H1 (cell line): ENCODE measurements at regions not wholly inside any gene's neighbourhood (a gene's known extent, or its start where the extent isn't known, plus 50 kb on each side); places are given as distances from the start of the nearest gene placed in this dataset.

ENCODE experiments used
- CTCF ChIA-PET: fragments of 300-600 bp; sonication (Branson Sonifier 250); formaldehyde crosslinking; loops from one replicate; lab custom pipeline; 2021; ENCODE audit not compliant: partially characterized antibody; lab: Charles Lee
- POLR2A ChIA-PET: fragments of 300-600 bp; sonication (Branson Sonifier 250); formaldehyde crosslinking; loops from one replicate; lab custom pipeline; 2021; ENCODE audit warnings: inconsistent platforms; ENCODE audit not compliant: partially characterized antibody; lab: Charles Lee
- DNase-seq, 2 experiments: peaks; one replicate each; pipeline versions ENCODE4 v3.0.0 to v3.0.0-alpha.2; 2010 to 2022; ENCODE audit warnings: low spot score in 2 of 2, low read depth in 1 of 2, mixed read lengths in 1 of 2
- FAIRE-seq: peaks from 2 replicates; lab custom pipeline; 2011; peaks lifted over from hg19 to GRCh38; lab: Jason Lieb, UNC
- H2AFZ ChIP-seq: 2 replicates; pipeline ENCODE4 v1.8.1; 2012; ENCODE audit warnings: low read length, inconsistent platforms
- H2AK5ac ChIP-seq: 2 replicates; pipeline ENCODE4 v1.6.1; 2013; ENCODE audit warnings: low read depth, low read length
- H2BK120ac ChIP-seq: replicated peaks from 2 replicates; pipeline ENCODE3; 2013; ENCODE audit warnings: low read depth, low read length, inconsistent platforms
- H2BK12ac ChIP-seq: 2 replicates; pipeline ENCODE4 v1.6.1; 2013; ENCODE audit warnings: low read depth, low read length
- H2BK15ac ChIP-seq: 2 replicates; pipeline ENCODE4 v1.6.1; 2013; ENCODE audit warnings: low read length
- H2BK20ac ChIP-seq: 2 replicates; pipeline ENCODE4 v1.6.1; 2013; ENCODE audit warnings: low read length
- H2BK5ac ChIP-seq: 2 replicates; pipeline ENCODE4 v1.6.1; 2013; ENCODE audit warnings: low read depth, low read length
- H3K14ac ChIP-seq: 2 replicates; pipeline ENCODE4 v1.6.1; 2013; ENCODE audit warnings: inconsistent platforms; ENCODE audit not compliant: insufficient read length
- H3K18ac ChIP-seq: 2 replicates; pipeline ENCODE4 v1.6.1; 2013; ENCODE audit warnings: low read length; ENCODE audit errors: extremely low read depth
- H3K23ac ChIP-seq: 2 replicates; pipeline ENCODE4 v1.6.1; 2013; ENCODE audit warnings: inconsistent platforms; ENCODE audit not compliant: insufficient read length
- H3K23me2 ChIP-seq: 2 replicates; pipeline ENCODE4 v1.6.1; 2013; ENCODE audit warnings: low read depth, low read length
- H3K27ac ChIP-seq: 2 replicates; pipeline ENCODE4 v1.6.1; 2011; ENCODE audit warnings: low read depth, low read length, inconsistent platforms
- H3K27me3 ChIP-seq, 4 experiments: replicated peaks in 1 of 4; 1 replicate in 1 of 4; 2 replicates in 3 of 4; pipeline versions ENCODE4 v1.6.1 to v1.8.1; 2011 to 2013; ENCODE audit warnings: low read length in 3 of 4, mild to moderate bottlenecking in 3 of 4, inconsistent platforms in 2 of 4, mixed read lengths in 2 of 4, moderate library complexity in 1 of 4; ENCODE audit not compliant: control insufficient read depth in 3 of 4, insufficient read depth in 3 of 4; ENCODE audit errors: extremely low read depth in 1 of 4
- H3K36me3 ChIP-seq, 4 experiments: 2 replicates each; pipeline versions ENCODE4 v1.6.1 to v1.8.1; 2011 to 2013; ENCODE audit warnings: mild to moderate bottlenecking in 4 of 4, low read length in 3 of 4, moderate library complexity in 2 of 4, control low read depth in 1 of 4, inconsistent platforms in 1 of 4; ENCODE audit not compliant: insufficient read depth in 4 of 4, control insufficient read depth in 2 of 4
- H3K4ac ChIP-seq: replicated peaks from 2 replicates; pipeline ENCODE3; 2013; ENCODE audit warnings: low read length, low read depth, mixed read lengths, inconsistent platforms; ENCODE audit not compliant: insufficient read length
- H3K4me1 ChIP-seq, 4 experiments: replicated peaks in 1 of 4; 1 replicate in 1 of 4; 2 replicates in 3 of 4; pipeline versions ENCODE4 v1.6.1 to v1.8.1; 2011 to 2013; ENCODE audit warnings: low read length in 3 of 4, inconsistent platforms in 2 of 4, mixed read lengths in 1 of 4; ENCODE audit not compliant: insufficient read depth in 4 of 4, control insufficient read depth in 3 of 4
- H3K4me2 ChIP-seq, 2 experiments: 2 replicates each; pipeline versions ENCODE4 v1.6.1 to v1.8.1; 2011 to 2013; ENCODE audit warnings: low read depth in 2 of 2, low read length in 2 of 2, control low read depth in 1 of 2, inconsistent platforms in 1 of 2, mild to moderate bottlenecking in 1 of 2; ENCODE audit not compliant: insufficient read depth in 1 of 2
- H3K4me3 ChIP-seq, 4 experiments: fragments of 200-600, 300-600 bp in 1 of 4; sonication (generic), shearing (Covaris generic), sonication (Bioruptor Twin) in 1 of 4; 2 replicates each; pipeline versions ENCODE4 v1.5.1 to v1.8.1; 2011 to 2016; ENCODE audit warnings: low read length in 4 of 4, low read depth in 3 of 4, control low read depth in 2 of 4, inconsistent platforms in 2 of 4, mild to moderate bottlenecking in 2 of 4, mixed read lengths in 1 of 4, moderate library complexity in 1 of 4; ENCODE audit not compliant: insufficient read depth in 2 of 4; ENCODE audit errors: extremely low read depth in 1 of 4
- H3K56ac ChIP-seq: replicated peaks from 2 replicates; pipeline ENCODE3; 2013; ENCODE audit warnings: low read depth, mild to moderate bottlenecking, mixed read lengths, low read length, inconsistent platforms; ENCODE audit not compliant: insufficient read length
- H3K79me1 ChIP-seq: 2 replicates; pipeline ENCODE4 v1.6.1; 2013; ENCODE audit warnings: low read depth, low read length, control low read depth
- H3K79me2 ChIP-seq, 2 experiments: 2 replicates each; pipeline versions ENCODE4 v1.6.1 to v1.8.1; 2012 to 2013; ENCODE audit warnings: low read length in 2 of 2, mild to moderate bottlenecking in 2 of 2, inconsistent platforms in 1 of 2; ENCODE audit not compliant: insufficient read depth in 2 of 2, control insufficient read depth in 1 of 2
- H3K9ac ChIP-seq, 4 experiments: replicated peaks in 1 of 4; 1 replicate in 1 of 4; 2 replicates in 3 of 4; pipeline versions ENCODE4 v1.6.1 to v1.8.1; 2011 to 2013; ENCODE audit warnings: low read depth in 3 of 4, low read length in 3 of 4, control low read depth in 2 of 4, mild to moderate bottlenecking in 2 of 4, moderate library complexity in 2 of 4, inconsistent platforms in 1 of 4; ENCODE audit errors: extremely low read depth in 1 of 4
- H3K9me3 ChIP-seq, 2 experiments: 2 replicates each; pipeline versions ENCODE4 v1.6.1 to v1.8.1; 2012 to 2013; ENCODE audit warnings: mild to moderate bottlenecking in 2 of 2, moderate library complexity in 2 of 2, control low read depth in 1 of 2, inconsistent platforms in 1 of 2, low read depth in 1 of 2, low read length in 1 of 2, mixed read lengths in 1 of 2; ENCODE audit not compliant: insufficient read depth in 2 of 2
- H4K20me1 ChIP-seq, 2 experiments: replicated peaks in 1 of 2; 2 replicates each; pipeline versions ENCODE3 to v1.8.1; 2011 to 2013; ENCODE audit warnings: inconsistent platforms in 2 of 2, low read length in 2 of 2, mild to moderate bottlenecking in 1 of 2; ENCODE audit not compliant: insufficient read depth in 2 of 2, control insufficient read depth in 1 of 2
- H4K5ac ChIP-seq: 2 replicates; pipeline ENCODE4 v1.6.1; 2013; ENCODE audit warnings: low read length, low read depth, mixed read lengths, inconsistent platforms; ENCODE audit not compliant: insufficient read length
- H4K8ac ChIP-seq: 2 replicates; pipeline ENCODE4 v1.8.0; 2013; ENCODE audit warnings: mild to moderate bottlenecking, moderate library complexity, low read length, inconsistent platforms; ENCODE audit not compliant: insufficient read depth; ENCODE audit errors: extremely low read depth
- H4K91ac ChIP-seq: replicated peaks from 2 replicates; pipeline ENCODE3; 2013; ENCODE audit warnings: low read length, mixed read lengths, inconsistent platforms; ENCODE audit not compliant: insufficient read length
- ATF2 ChIP-seq: IDR thresholded peaks from 2 replicates; pipeline ENCODE4 v1.6.1; 2012; ENCODE audit warnings: low read length, inconsistent platforms
- ATF3 ChIP-seq: IDR thresholded peaks from 2 replicates; pipeline ENCODE4 v1.6.1; 2011; ENCODE audit warnings: low read depth, mild to moderate bottlenecking, low read length; ENCODE audit not compliant: insufficient read depth
- CHD1 ChIP-seq: IDR thresholded peaks from 2 replicates; pipeline ENCODE4 v1.6.1; 2012; ENCODE audit warnings: low read depth, low read length, improper control_type of control experiment
- CHD2 ChIP-seq: IDR thresholded peaks from 2 replicates; pipeline ENCODE4 v1.6.1; 2012; ENCODE audit warnings: low read length, improper control_type of control experiment
- JUN ChIP-seq: IDR thresholded peaks from 2 replicates; pipeline ENCODE4 v1.6.1; 2011; ENCODE audit warnings: low read depth, mild to moderate bottlenecking, improper control_type of control experiment, low read length
- KDM4A ChIP-seq: IDR thresholded peaks from one replicate; pipeline ENCODE4 v1.7.1; 2012; ENCODE audit warnings: low read depth, mild to moderate bottlenecking, moderate library complexity, low read length, inconsistent platforms; ENCODE audit not compliant: severe bottlenecking
- NANOG ChIP-seq: IDR thresholded peaks from 2 replicates; pipeline ENCODE4 v1.6.1; 2011; ENCODE audit warnings: low read length, low read depth, mild to moderate bottlenecking, inconsistent platforms; ENCODE audit not compliant: insufficient read depth, poor library complexity, severe bottlenecking
- RAD21 ChIP-seq, 2 experiments: IDR thresholded peaks in 1 of 2; conservative IDR thresholded peaks in 1 of 2; 2 replicates each; pipeline ENCODE4 v1.6.1; 2011; ENCODE audit warnings: low read depth in 2 of 2, low read length in 2 of 2, improper control_type of control experiment in 1 of 2, inconsistent platforms in 1 of 2, mild to moderate bottlenecking in 1 of 2, moderate library complexity in 1 of 2
- SAP30 ChIP-seq: fragments of 300-600 bp; sonication (generic); IDR thresholded peaks from 2 replicates; pipeline ENCODE4 v1.7.1; 2012; ENCODE audit warnings: low read length, moderate library complexity, mild to moderate bottlenecking, inconsistent platforms; ENCODE audit not compliant: insufficient read depth, insufficient replicate concordance
- SIN3A ChIP-seq, 2 experiments: IDR thresholded peaks in 1 of 2; conservative IDR thresholded peaks in 1 of 2; 2 replicates each; pipeline ENCODE4 v1.6.1; 2011 to 2012; ENCODE audit warnings: low read length in 2 of 2, improper control_type of control experiment in 1 of 2, low read depth in 1 of 2, mild to moderate bottlenecking in 1 of 2
- USF2 ChIP-seq: IDR thresholded peaks from 2 replicates; pipeline ENCODE4 v1.6.1; 2011; ENCODE audit warnings: low read length, improper control_type of control experiment

GRCh38 chr3:171541647-171542046, 81.4 kb upstream of the TNIK start:
- Histone ChIP-seq H3K18ac (no peak overlapping the region), H4K20me1 (no peaks in the 10 kb centered on the region), H3K23me2 (no peaks in the 10 kb centered on the region), H2BK20ac (no peak overlapping the region), H3K14ac (no peak overlapping the region), H3K79me1 (no peaks in the 10 kb centered on the region), H2BK12ac (no peak overlapping the region), H4K5ac (no peak overlapping the region), H3K4me1 (peaks cover 1 to 8% (median 6%) of the 10 kb centered on the region in 4 experiments; a peak in 4 of 7 replicates), H3K27ac (no peak overlapping the region), H3K27me3 (no peaks in the 10 kb centered on the region), H4K91ac (no peak overlapping the region), H2AK5ac (no peak overlapping the region), H3K4me3 (no peak overlapping the region), H3K79me2 (no peaks in the 10 kb centered on the region), H3K36me3 (no peaks in the 10 kb centered on the region), H4K8ac (no peak overlapping the region), H2BK120ac (no peak overlapping the region), H3K9ac (no peak overlapping the region), H3K4ac (no peak overlapping the region), H2BK15ac (no peak overlapping the region), H3K56ac (no peak overlapping the region), H2AFZ (no peak overlapping the region), H3K23ac (no peak overlapping the region), H3K4me2 (no peak overlapping the region), H3K9me3 (no peaks in the 10 kb centered on the region), H2BK5ac (no peak overlapping the region)
- ChIA-PET POLR2A (no interaction called here), CTCF (interaction anchor here (1.1 to 1.4 kb wide), 2 partner anchors 25 to 73 kb away, joined by 3 read pairs; no protein-coding TSS in a partner anchor)
- DNase-seq (no peak), FAIRE-seq (no peak)
- no peak for TF ChIP-seq SIN3A (conservative IDR thresholded peaks at IDR 0.05 in 1 of 2, IDR thresholded peaks at IDR 0.05 in 1 of 2; ENCODE audit: low read depth in 1 of 2, low read length in 2 of 2)
- no peak for TF ChIP-seq JUN
- TF ChIP-seq CHD1, result no peak
- no peak for TF ChIP-seq ATF3
- no peak for TF ChIP-seq USF2
- TF ChIP-seq KDM4A, result no peak
- TF ChIP-seq CHD2, result no peak
- TF ChIP-seq SAP30, result no peak
- TF ChIP-seq ATF2, result no peak
- TF ChIP-seq RAD21 (IDR thresholded peaks at IDR 0.05 in 1 of 2, conservative IDR thresholded peaks at IDR 0.05 in 1 of 2; ENCODE audit: low read depth in 2 of 2, low read length in 2 of 2), result no peak
- no peak for TF ChIP-seq NANOG
